Kidney (tissue), 13 donors: ENCODE measurements at regions not wholly inside any gene's neighbourhood (a gene's known extent, or its start where the extent isn't known, plus 50 kb on each side); places are given as distances from the start of the nearest gene placed in this dataset.

Source experiments
- DNase-seq, 5 donors: peaks; one replicate each; pipeline ENCODE4 v3.0.0-alpha.2; 2013 to 2020
- FAIRE-seq: peaks from 2 replicates; lab custom pipeline; 2012; peaks lifted over from hg19 to GRCh38; lab: Jason Lieb, UNC
- H3K27ac ChIP-seq, 2 donors: one replicate each; pipeline ENCODE4 v1.7.0; 2013; ENCODE audit warnings: low read depth in 2 of 2, low read length in 2 of 2, inconsistent platforms in 1 of 2
- H3K27me3 ChIP-seq: one replicate; pipeline ENCODE4 v1.7.1; 2013; ENCODE audit warnings: low read length, inconsistent platforms; ENCODE audit not compliant: control insufficient read depth, insufficient read depth
- H3K36me3 ChIP-seq, 3 donors: one replicate each; pipeline versions ENCODE4 v1.7.0 to v1.7.1; 2013; ENCODE audit warnings: low read length in 3 of 3, control low read depth in 1 of 3, inconsistent platforms in 1 of 3; ENCODE audit not compliant: insufficient read depth in 3 of 3, control insufficient read depth in 2 of 3
- H3K4me1 ChIP-seq, 3 donors: one replicate each; pipeline versions ENCODE4 v1.7.0 to v1.7.1; 2013; ENCODE audit warnings: low read length in 3 of 3, inconsistent platforms in 1 of 3, low read depth in 1 of 3; ENCODE audit not compliant: control insufficient read depth in 2 of 3, insufficient read depth in 2 of 3
- H3K4me3 ChIP-seq, 3 donors: one replicate each; pipeline versions ENCODE4 v1.7.0 to v1.8.1; 2013; ENCODE audit warnings: low read length in 3 of 3, control low read depth in 1 of 3, inconsistent platforms in 1 of 3
- H3K9ac ChIP-seq, 3 donors: one replicate each; pipeline versions ENCODE4 v1.7.0 to v1.7.1; 2013; ENCODE audit warnings: low read length in 3 of 3, control low read depth in 1 of 3, inconsistent platforms in 1 of 3
- H3K9me3 ChIP-seq, 3 donors: one replicate each; pipeline versions ENCODE4 v1.7.0 to v1.7.1; 2013; ENCODE audit warnings: low read length in 3 of 3, control low read depth in 1 of 3, inconsistent platforms in 1 of 3; ENCODE audit not compliant: control insufficient read depth in 2 of 3, insufficient read depth in 1 of 3
- intact Hi-C: fragments of 100-400 bp; cut with DNase I; formaldehyde crosslinking; loops from one replicate; pipeline ENCODE4 v1.11.1; 2022
- TF ChIP-seq, protein P1 (sequence below): IDR thresholded peaks from 3 replicates; pipeline ENCODE4 v1.5.1; 2012; ENCODE audit warnings: mild to moderate bottlenecking, moderate library complexity, borderline replicate concordance; ENCODE audit not compliant: insufficient read depth; ENCODE audit errors: extremely low read depth
- donor health status: control.
- donor health status: control.
- donor health status: control.
- donor health status: control.
- donor health status: control.
- donor health status: DM: yes; HTN: yes; CAD: no.
- donor health status: Normal renal cell carcinoma (clear cell type).

DNA sequence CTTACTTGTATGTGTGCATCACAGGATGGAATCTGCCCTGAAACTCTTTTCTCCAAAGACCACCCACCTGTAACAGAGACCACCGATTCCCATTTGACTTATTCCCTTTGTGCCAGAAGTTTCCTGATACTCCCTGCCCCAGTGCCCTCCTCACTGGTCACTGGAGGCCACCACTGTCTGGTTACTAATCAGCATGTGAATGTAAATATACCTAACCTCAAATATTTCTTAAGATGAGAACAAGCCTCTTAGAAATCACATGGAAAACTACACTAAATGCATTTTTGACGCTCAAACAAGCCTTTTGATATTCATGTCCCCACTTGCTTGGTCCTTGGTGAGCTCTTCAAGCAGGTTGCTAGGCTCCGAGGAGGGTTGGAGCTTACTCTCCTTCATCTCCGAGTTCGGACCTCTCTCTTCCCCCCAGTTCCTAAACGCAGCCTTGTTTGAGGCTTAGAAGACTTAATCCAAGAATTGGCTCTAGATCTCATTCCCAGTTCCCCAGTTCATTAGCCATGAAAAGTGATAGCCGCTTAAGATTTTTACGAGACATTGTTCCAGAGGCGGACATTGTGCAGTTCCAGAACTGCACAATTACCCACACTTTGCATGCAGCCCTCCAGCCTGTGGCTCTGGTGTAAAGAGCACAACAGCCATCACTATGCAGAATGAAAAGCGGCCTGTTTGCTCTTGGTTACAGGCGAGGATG, 579.2 kb upstream of the PSMD7 start:
- H3K27me3 ChIP-seq = no peaks in the 10 kb centered on the region
- no peaks in the 10 kb centered on the region for H3K36me3 ChIP-seq
- no peaks in the 10 kb centered on the region for H3K9me3 ChIP-seq
- no peak overlapping the region for H3K9ac ChIP-seq
- H3K4me3 ChIP-seq = no peak overlapping the region
- intact Hi-C loops = no loop called here
- FAIRE-seq = no peak
- no peaks in the 10 kb centered on the region for H3K4me1 ChIP-seq
- no peak overlapping the region for H3K27ac ChIP-seq
- no peak for DNase-seq
- TF ChIP-seq, protein P1, sequence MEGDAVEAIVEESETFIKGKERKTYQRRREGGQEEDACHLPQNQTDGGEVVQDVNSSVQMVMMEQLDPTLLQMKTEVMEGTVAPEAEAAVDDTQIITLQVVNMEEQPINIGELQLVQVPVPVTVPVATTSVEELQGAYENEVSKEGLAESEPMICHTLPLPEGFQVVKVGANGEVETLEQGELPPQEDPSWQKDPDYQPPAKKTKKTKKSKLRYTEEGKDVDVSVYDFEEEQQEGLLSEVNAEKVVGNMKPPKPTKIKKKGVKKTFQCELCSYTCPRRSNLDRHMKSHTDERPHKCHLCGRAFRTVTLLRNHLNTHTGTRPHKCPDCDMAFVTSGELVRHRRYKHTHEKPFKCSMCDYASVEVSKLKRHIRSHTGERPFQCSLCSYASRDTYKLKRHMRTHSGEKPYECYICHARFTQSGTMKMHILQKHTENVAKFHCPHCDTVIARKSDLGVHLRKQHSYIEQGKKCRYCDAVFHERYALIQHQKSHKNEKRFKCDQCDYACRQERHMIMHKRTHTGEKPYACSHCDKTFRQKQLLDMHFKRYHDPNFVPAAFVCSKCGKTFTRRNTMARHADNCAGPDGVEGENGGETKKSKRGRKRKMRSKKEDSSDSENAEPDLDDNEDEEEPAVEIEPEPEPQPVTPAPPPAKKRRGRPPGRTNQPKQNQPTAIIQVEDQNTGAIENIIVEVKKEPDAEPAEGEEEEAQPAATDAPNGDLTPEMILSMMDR = no peak

DNA sequence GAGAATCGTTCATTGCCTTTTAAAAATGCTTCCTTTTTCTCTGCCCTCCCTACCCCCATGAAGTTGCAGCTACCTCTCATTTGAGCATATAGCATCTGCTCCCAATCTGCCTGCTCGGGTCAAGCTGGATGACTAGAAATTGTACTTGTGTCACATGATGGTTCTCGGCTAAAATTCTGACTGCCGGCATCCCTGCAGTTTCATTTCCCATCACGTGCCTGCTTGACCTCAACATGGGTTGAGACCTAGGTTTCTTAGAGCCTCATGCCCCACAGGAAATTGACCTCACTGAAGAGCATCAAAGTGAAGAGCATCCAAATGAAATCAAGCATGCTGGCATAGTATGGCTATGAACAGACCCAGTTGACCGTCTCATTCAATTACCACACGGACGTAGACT, 581.6 kb upstream of the PSMD7 start:
- Histone ChIP-seq H3K4me3 (no peak overlapping the region), H3K9ac (no peak overlapping the region), H3K36me3 (no peaks in the 10 kb centered on the region), H3K27ac (no peak overlapping the region), H3K27me3 (no peaks in the 10 kb centered on the region), H3K4me1 (no peaks in the 10 kb centered on the region), H3K9me3 (no peaks in the 10 kb centered on the region)
- intact Hi-C loops = no loop called here
- TF ChIP-seq, protein P1 = no peak
- FAIRE-seq = no peak
- DNase-seq = no peak

DNA sequence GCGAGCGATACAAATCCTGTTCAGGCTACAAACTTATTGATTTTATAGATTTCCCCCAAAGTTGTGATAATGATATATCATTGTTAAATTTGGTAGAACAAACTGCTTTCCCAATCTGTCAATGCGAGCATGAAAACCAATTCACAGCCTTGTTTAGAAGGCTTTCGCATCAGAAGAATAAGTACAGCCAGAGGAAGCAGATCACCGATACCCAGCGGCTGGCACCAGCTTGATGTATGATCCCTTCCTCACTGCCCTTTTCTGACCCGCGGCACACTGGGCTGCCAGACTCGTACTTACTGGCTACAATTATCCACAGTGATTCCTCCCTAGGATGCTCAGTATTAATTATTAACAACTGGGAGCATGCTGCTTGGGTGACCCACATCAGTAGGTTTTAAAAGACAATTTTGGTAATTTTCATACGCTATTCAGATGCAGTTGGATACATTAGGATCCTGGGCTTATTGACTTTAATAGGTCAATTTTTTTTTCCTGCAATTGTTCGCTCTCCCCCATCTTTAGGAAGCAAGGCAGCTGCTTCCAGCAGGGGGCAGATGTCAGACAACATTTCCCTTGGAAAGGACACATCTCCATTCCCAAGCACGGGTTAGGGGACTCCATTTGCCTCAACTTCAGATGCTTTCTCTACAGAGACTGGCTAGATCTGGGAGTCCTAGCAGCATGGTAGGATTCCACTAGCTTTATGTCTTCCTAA, 582.7 kb upstream of the PSMD7 start:
- FAIRE-seq = no peak
- intact Hi-C loops = no loop called here
- Histone ChIP-seq H3K27ac (no peak overlapping the region), H3K36me3 (no peaks in the 10 kb centered on the region), H3K4me3 (no peak overlapping the region), H3K9ac (no peak overlapping the region), H3K9me3 (no peaks in the 10 kb centered on the region), H3K27me3 (no peaks in the 10 kb centered on the region), H3K4me1 (no peaks in the 10 kb centered on the region)
- peak in 1 of 5 donors; percentile 25 for DNase-seq
- TF ChIP-seq, protein P1 = peak; percentile 9
